ENCODE measurements at regions not wholly inside any gene's neighbourhood (a gene's known extent, or its start where the extent isn't known, plus 50 kb on each side); places are given as distances from the start of the nearest gene placed in this dataset.

DNA sequence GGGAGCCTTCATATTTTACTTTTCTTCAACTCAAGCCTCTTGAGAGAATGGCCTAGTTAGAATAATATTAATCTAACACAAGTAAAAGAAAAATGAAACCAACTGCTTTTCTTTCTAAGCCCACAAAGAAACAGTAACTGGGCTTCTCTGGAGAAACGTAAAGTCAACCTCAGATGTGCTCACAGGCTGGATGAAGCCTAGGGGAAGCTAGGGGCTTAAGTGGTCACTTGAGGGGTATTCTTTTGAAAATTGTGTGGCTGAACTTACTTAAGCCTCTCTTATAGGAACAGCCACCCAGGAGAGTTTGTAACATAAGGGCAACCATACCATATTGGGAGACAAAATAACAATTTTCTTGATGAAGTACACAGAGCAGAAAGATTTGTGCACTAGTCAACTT, 279.0 kb downstream of the SPRY1 start:
- TF ChIP-seq POLR2A (IDR thresholded peaks at IDR 0.05; ENCODE audit: low read length) (no peak), GATA1 (IDR thresholded peaks at IDR 0.05; ENCODE audit: low read depth, low read length) (no peak)

All from erythroblast (primary cell).